AG09309 (cell line): ENCODE measurements at regions not wholly inside any gene's neighbourhood (a gene's known extent, or its start where the extent isn't known, plus 50 kb on each side); places are given as distances from the start of the nearest gene placed in this dataset.

ENCODE experiments used
- DNase-seq: peaks from one replicate; pipeline ENCODE4 v3.0.0-alpha.2; 2010; ENCODE audit warnings: low read depth
- H3K4me3 ChIP-seq: 2 replicates; pipeline ENCODE4 v1.5.1; 2011; ENCODE audit warnings: mild to moderate bottlenecking, low read depth, low read length, moderate library complexity; ENCODE audit not compliant: control insufficient read depth
- CTCF ChIP-seq: IDR thresholded peaks from 2 replicates; pipeline ENCODE4 v1.5.1; 2011; ENCODE audit warnings: mild to moderate bottlenecking, low read depth, low read length, inconsistent platforms; ENCODE audit not compliant: insufficient read depth, control insufficient read depth; ENCODE audit errors: missing control alignments

GRCh38 chr4:170414360-170414759 lies 324.6 kb upstream of the AADAT start:
- no peak for TF ChIP-seq CTCF
- DNase-seq, result no peak
- no peak overlapping the region for H3K4me3 ChIP-seq

- DNase-seq, result no peak
- no peak overlapping the region for H3K4me3 ChIP-seq
These were observed 324.2 kb upstream of the AADAT start for GRCh38 chr4:170413951-170414350.

GRCh38 chr4:170400361-170400760 lies 310.6 kb upstream of the AADAT start:
- H3K4me3 ChIP-seq, result no peak overlapping the region
- no peak for DNase-seq
- TF ChIP-seq CTCF, result no peak

More at GRCh38 chr4:170413951-170414350, 324.2 kb upstream of the AADAT start:
- TF ChIP-seq CTCF, result no peak

- no peak for TF ChIP-seq CTCF
- no peak for DNase-seq
- no peak overlapping the region for H3K4me3 ChIP-seq
These were observed 310.0 kb upstream of the AADAT start for GRCh38 chr4:170399581-170400293.

- no peak for DNase-seq
- H3K4me3 ChIP-seq, result no peak overlapping the region
- TF ChIP-seq CTCF, result no peak
These were observed 308.5 kb upstream of the AADAT start for GRCh38 chr4:170398218-170398617.

- no peak for DNase-seq
- H3K4me3 ChIP-seq, result no peak overlapping the region
- no peak for TF ChIP-seq CTCF
These were observed 306.0 kb upstream of the AADAT start for GRCh38 chr4:170395773-170396172.
